ENCODE measurements at regions not wholly inside any gene's neighbourhood (a gene's known extent, or its start where the extent isn't known, plus 50 kb on each side); places are given as distances from the start of the nearest gene placed in this dataset.

GRCh38 chr2:122514451-122514996 lies 759.1 kb downstream of the TSN start:
- DNase-seq (ENCODE audit: low read depth) = no peak
- no peak for TF ChIP-seq MYC (IDR thresholded peaks at IDR 0.05; ENCODE audit: low read depth, low read length)
- no peak for TF ChIP-seq CTCF (IDR thresholded peaks at IDR 0.05; ENCODE audit: low read depth, low read length)
- no peak for TF ChIP-seq MAX (IDR thresholded peaks at IDR 0.05; ENCODE audit: low read depth, low read length)
- no peak for TF ChIP-seq POLR2A (IDR thresholded peaks at IDR 0.05; ENCODE audit: extremely low read depth, insufficient read length)
- no peak overlapping the region for H3K4me3 ChIP-seq (ENCODE audit: low read depth, low read length)

GRCh38 chr2:122515731-122516290 lies 760.4 kb downstream of the TSN start:
- H3K4me3 ChIP-seq (ENCODE audit: low read depth, low read length) = no peak overlapping the region
- no peak for DNase-seq (ENCODE audit: low read depth)
- no peak for TF ChIP-seq POLR2A (IDR thresholded peaks at IDR 0.05; ENCODE audit: extremely low read depth, insufficient read length)
- no peak for TF ChIP-seq CTCF (IDR thresholded peaks at IDR 0.05; ENCODE audit: low read depth, low read length)
- TF ChIP-seq MYC (IDR thresholded peaks at IDR 0.05; ENCODE audit: low read depth, low read length) = no peak
- no peak for TF ChIP-seq MAX (IDR thresholded peaks at IDR 0.05; ENCODE audit: low read depth, low read length)

- no peak overlapping the region for H3K4me3 ChIP-seq (ENCODE audit: low read depth, low read length)
- DNase-seq (ENCODE audit: low read depth) = no peak
- no peak for TF ChIP-seq CTCF (IDR thresholded peaks at IDR 0.05; ENCODE audit: low read depth, low read length)
- no peak for TF ChIP-seq POLR2A (IDR thresholded peaks at IDR 0.05; ENCODE audit: extremely low read depth, insufficient read length)
- TF ChIP-seq MAX (IDR thresholded peaks at IDR 0.05; ENCODE audit: low read depth, low read length) = no peak
- no peak for TF ChIP-seq MYC (IDR thresholded peaks at IDR 0.05; ENCODE audit: low read depth, low read length)
Observed at GRCh38 chr2:122516775-122517174, 761.3 kb downstream of the TSN start.

GRCh38 chr2:122519366-122519765 lies 763.9 kb downstream of the TSN start:
- H3K4me3 ChIP-seq (ENCODE audit: low read depth, low read length) = no peak overlapping the region
- TF ChIP-seq CTCF (IDR thresholded peaks at IDR 0.05; ENCODE audit: low read depth, low read length) = peak; percentile 52
- no peak for TF ChIP-seq MAX (IDR thresholded peaks at IDR 0.05; ENCODE audit: low read depth, low read length)
- peak; percentile 36 for DNase-seq (ENCODE audit: low read depth)

GRCh38 chr2:122519821-122520611 lies 764.6 kb downstream of the TSN start:
- H3K4me3 ChIP-seq (ENCODE audit: low read depth, low read length) = no peak overlapping the region
- no peak for TF ChIP-seq MAX (IDR thresholded peaks at IDR 0.05; ENCODE audit: low read depth, low read length)
- no peak for TF ChIP-seq MYC (IDR thresholded peaks at IDR 0.05; ENCODE audit: low read depth, low read length)
- no peak for TF ChIP-seq CTCF (IDR thresholded peaks at IDR 0.05; ENCODE audit: low read depth, low read length)
- TF ChIP-seq POLR2A (IDR thresholded peaks at IDR 0.05; ENCODE audit: extremely low read depth, insufficient read length) = no peak
- no peak for DNase-seq (ENCODE audit: low read depth)
